Uterus (tissue), 2 donors: ENCODE measurements at regions not wholly inside any gene's neighbourhood (a gene's known extent, or its start where the extent isn't known, plus 50 kb on each side); places are given as distances from the start of the nearest gene placed in this dataset.

Experiments used
- CTCF ChIP-seq, 4 experiments: fragments of 200-600 bp in 2 of 4; fragments of 450-650 bp in 2 of 4; sonication (generic) in 2 of 4; IDR thresholded peaks; one replicate each; pipeline ENCODE4 v1.5.1; 2016 to 2019; ENCODE audit warnings: antibody characterized with exemption in 4 of 4, mild to moderate bottlenecking in 2 of 4, moderate library complexity in 1 of 4
- POLR2A ChIP-seq, 2 donors: fragments of 450-650 bp; IDR thresholded peaks; one replicate each; pipeline ENCODE4 v1.6.1; 2016; ENCODE audit warnings: antibody characterized with exemption in 2 of 2, mild to moderate bottlenecking in 1 of 2, moderate library complexity in 1 of 2

- TF ChIP-seq POLR2A (IDR thresholded peaks at IDR 0.05) (no peak), CTCF (IDR thresholded peaks at IDR 0.05) (no peak)
Observed at GRCh38 chr5:178797546-178798440, 62.0 kb upstream of the ZNF354B start.
